Breast epithelium (tissue), 4 donors: ENCODE measurements at regions not wholly inside any gene's neighbourhood (a gene's known extent, or its start where the extent isn't known, plus 50 kb on each side); places are given as distances from the start of the nearest gene placed in this dataset.

ENCODE experiments used
- DNase-seq, 2 donors: peaks; one replicate each; pipeline ENCODE4 v3.0.0-alpha.2; 2019; ENCODE audit warnings: low spot score in 2 of 2
- H3K27ac ChIP-seq, 2 donors: fragments of 200-600 bp; sonication (generic) in 1 of 2; one replicate each; pipeline ENCODE4 v1.5.1; 2016 to 2019; ENCODE audit warnings: mild to moderate bottlenecking in 1 of 2
- H3K27me3 ChIP-seq, 2 donors: fragments of 200-600 bp; sonication (generic) in 1 of 2; one replicate each; pipeline versions ENCODE4 v1.5.1 to v1.6.0; 2017 to 2019; ENCODE audit warnings: control low read depth in 1 of 2, mild to moderate bottlenecking in 1 of 2
- H3K36me3 ChIP-seq: fragments of 200-600 bp; one replicate; pipeline ENCODE4 v1.5.1; 2019
- H3K4me1 ChIP-seq, 2 donors: fragments of 200-600 bp; sonication (generic); one replicate each; pipeline ENCODE4 v1.5.1; 2016 to 2019; ENCODE audit warnings: control low read depth in 1 of 2
- H3K4me3 ChIP-seq, 3 donors: fragments of 200-600 bp; sonication (generic); 1 replicate in 2 of 3; 2 replicates in 1 of 3; pipeline ENCODE4 v1.5.1; 2016 to 2019; ENCODE audit warnings: mild to moderate bottlenecking in 3 of 3, moderate library complexity in 2 of 3
- H3K9me3 ChIP-seq, 2 donors: fragments of 200-600 bp; sonication (generic) in 1 of 2; one replicate each; pipeline ENCODE4 v1.5.1; 2016 to 2019; ENCODE audit warnings: control low read depth in 1 of 2
- CTCF ChIP-seq, 3 donors: fragments of 450-650 bp; IDR thresholded peaks; one replicate each; pipeline ENCODE4 v1.5.1; 2016 to 2017; ENCODE audit warnings: antibody characterized with exemption in 3 of 3, mild to moderate bottlenecking in 3 of 3, moderate library complexity in 3 of 3
- POLR2A ChIP-seq: fragments of 450-650 bp; IDR thresholded peaks from one replicate; pipeline ENCODE4 v1.6.1; 2016; ENCODE audit warnings: antibody characterized with exemption, mild to moderate bottlenecking, moderate library complexity
- POLR2AphosphoS5 ChIP-seq, 3 donors: sonication (generic); formaldehyde crosslinking; IDR thresholded peaks; one replicate each; pipeline ENCODE4 v1.6.1; 2017; ENCODE audit warnings: antibody characterized with exemption in 3 of 3
- intact Hi-C: fragments of 100-400 bp; cut with DNase I; formaldehyde crosslinking; loops from one replicate; pipeline ENCODE4 v1.15.1; 2023; ENCODE audit warnings: low total_unique reads

- no peaks in the 10 kb centered on the region for H3K27me3 ChIP-seq
- no peak overlapping the region for H3K4me3 ChIP-seq
- TF ChIP-seq POLR2AphosphoS5 (IDR thresholded peaks at IDR 0.05) (no peak), POLR2A (no peak), CTCF (IDR thresholded peaks at IDR 0.05) (no peak)
- no peak overlapping the region for H3K27ac ChIP-seq
- H3K9me3 ChIP-seq: no peaks in the 10 kb centered on the region
- intact Hi-C loops: no loop called here
- no peak for DNase-seq
- no peaks in the 10 kb centered on the region for H3K4me1 ChIP-seq
- no peaks in the 10 kb centered on the region for H3K36me3 ChIP-seq
These were observed 348.5 kb downstream of the DMAC1 start for GRCh38 chr9:7451062-7451461.

GRCh38 chr9:7443541-7443940 is 356.0 kb downstream of the DMAC1 start:
- TF ChIP-seq POLR2AphosphoS5 (IDR thresholded peaks at IDR 0.05) (no peak), POLR2A (no peak), CTCF (IDR thresholded peaks at IDR 0.05) (no peak)
- Histone ChIP-seq H3K36me3 (no peaks in the 10 kb centered on the region), H3K27me3 (no peaks in the 10 kb centered on the region), H3K9me3 (no peaks in the 10 kb centered on the region), H3K27ac (no peak overlapping the region), H3K4me3 (no peak overlapping the region), H3K4me1 (no peaks in the 10 kb centered on the region)
- intact Hi-C loops: no loop called here
- no peak for DNase-seq

- Histone ChIP-seq H3K36me3 (no peaks in the 10 kb centered on the region), H3K4me1 (no peaks in the 10 kb centered on the region), H3K27me3 (peaks cover 0 to 4% of the 10 kb centered on the region in 2 donors), H3K27ac (no peak overlapping the region), H3K9me3 (no peaks in the 10 kb centered on the region), H3K4me3 (no peak overlapping the region)
- TF ChIP-seq CTCF (IDR thresholded peaks at IDR 0.05): no peak
- TF ChIP-seq POLR2A: no peak
- no peak for TF ChIP-seq POLR2AphosphoS5 (IDR thresholded peaks at IDR 0.05)
- intact Hi-C loops: no loop called here
- no peak for DNase-seq
These were observed 360.1 kb downstream of the DMAC1 start for GRCh38 chr9:7439355-7439995.

GRCh38 chr9:7436754-7437153 is 362.8 kb downstream of the DMAC1 start:
- no peak overlapping the region for H3K27ac ChIP-seq
- no peaks in the 10 kb centered on the region for H3K36me3 ChIP-seq
- DNase-seq: no peak
- intact Hi-C loops: no loop called here
- TF ChIP-seq POLR2A (no peak), CTCF (IDR thresholded peaks at IDR 0.05) (no peak), POLR2AphosphoS5 (IDR thresholded peaks at IDR 0.05) (no peak)
- no peak overlapping the region for H3K4me3 ChIP-seq
- H3K4me1 ChIP-seq: no peaks in the 10 kb centered on the region
- peaks cover 0 to 4% of the 10 kb centered on the region in 2 donors for H3K27me3 ChIP-seq
- H3K9me3 ChIP-seq: peaks cover 7 to 17% of the 10 kb centered on the region in 2 donors

- TF ChIP-seq CTCF (IDR thresholded peaks at IDR 0.05): no peak
- no peak for TF ChIP-seq POLR2A
- no peak for TF ChIP-seq POLR2AphosphoS5 (IDR thresholded peaks at IDR 0.05)
- DNase-seq: no peak
- Histone ChIP-seq H3K4me3 (no peak overlapping the region), H3K27me3 (peaks cover 0 to 4% of the 10 kb centered on the region in 2 donors), H3K9me3 (peaks cover 7 to 28% of the 10 kb centered on the region in 2 donors), H3K4me1 (no peaks in the 10 kb centered on the region), H3K36me3 (no peaks in the 10 kb centered on the region), H3K27ac (no peak overlapping the region)
- intact Hi-C loops: no loop called here
These were observed 365.9 kb downstream of the DMAC1 start for GRCh38 chr9:7433508-7434292.
